Right renal pelvis (tissue), 4 donors: ENCODE measurements at regions not wholly inside any gene's neighbourhood (a gene's known extent, or its start where the extent isn't known, plus 50 kb on each side); places are given as distances from the start of the nearest gene placed in this dataset.

Source experiments
- DNase-seq, 4 donors: peaks; one replicate each; pipeline ENCODE4 v3.0.0-alpha.2; 2013; ENCODE audit warnings: low read depth in 4 of 4, low spot score in 3 of 4, missing footprints in 1 of 4

GRCh38 chr4:167290678-167291077 is 56.4 kb upstream of the SPOCK3 start:
- no peak for DNase-seq

DNA sequence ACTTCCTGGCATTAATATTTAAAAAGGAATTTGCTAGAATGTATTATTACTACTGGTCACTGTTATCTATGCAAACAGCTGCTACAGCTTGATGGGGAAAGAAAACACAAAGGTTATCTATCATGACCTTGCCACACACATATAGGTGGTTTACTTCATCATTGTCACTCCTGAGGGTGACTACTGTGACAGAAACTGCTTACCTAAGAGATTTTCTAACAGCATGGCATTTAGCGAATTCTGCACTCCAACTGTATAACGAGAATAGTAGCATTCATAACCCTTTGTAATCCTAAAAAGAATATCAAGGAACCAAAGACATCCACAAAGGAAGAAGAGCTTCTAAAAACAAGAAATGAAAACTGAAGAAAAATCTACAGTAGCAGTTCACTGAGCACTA is 74.6 kb upstream of the SPOCK3 start:
- DNase-seq: no peak

DNA sequence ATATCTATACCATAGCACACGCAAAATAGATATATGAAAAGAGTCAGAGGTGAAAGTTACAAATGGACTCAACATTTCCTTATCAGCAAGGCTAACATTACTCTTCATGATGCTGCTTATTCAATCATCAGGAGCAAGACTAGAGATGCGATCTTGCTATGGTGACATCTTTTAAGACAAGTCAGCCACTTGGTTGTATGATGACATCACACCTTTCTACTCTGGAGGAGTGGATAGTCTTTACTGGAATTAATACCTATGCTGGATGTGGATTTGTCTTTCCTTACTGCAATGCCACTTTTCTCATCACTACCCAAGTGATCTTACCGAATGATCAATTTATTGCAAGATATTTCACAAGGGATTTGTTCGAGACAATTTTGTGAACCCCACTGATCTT is 87.0 kb upstream of the SPOCK3 start:
- no peak for DNase-seq

DNA sequence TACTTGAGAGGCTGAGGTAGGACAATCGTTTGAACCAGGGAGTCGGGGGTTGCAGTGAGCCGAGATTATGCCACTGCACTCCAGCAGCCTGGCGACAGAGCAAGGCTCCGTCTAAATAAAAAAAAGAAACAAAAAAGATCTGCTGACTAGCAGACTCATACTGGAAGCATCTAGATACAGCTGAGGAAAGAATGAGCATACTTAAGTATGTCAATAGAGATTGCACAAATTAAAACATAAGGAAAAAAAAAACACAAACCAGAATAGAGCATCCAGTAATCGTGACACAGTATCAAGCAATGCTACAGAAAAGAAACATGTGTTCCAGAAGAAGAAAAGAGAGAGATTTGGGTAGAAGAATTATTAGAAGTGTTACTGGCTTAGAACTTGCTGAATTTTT is 105.5 kb upstream of the SPOCK3 start:
- DNase-seq: no peak

DNA sequence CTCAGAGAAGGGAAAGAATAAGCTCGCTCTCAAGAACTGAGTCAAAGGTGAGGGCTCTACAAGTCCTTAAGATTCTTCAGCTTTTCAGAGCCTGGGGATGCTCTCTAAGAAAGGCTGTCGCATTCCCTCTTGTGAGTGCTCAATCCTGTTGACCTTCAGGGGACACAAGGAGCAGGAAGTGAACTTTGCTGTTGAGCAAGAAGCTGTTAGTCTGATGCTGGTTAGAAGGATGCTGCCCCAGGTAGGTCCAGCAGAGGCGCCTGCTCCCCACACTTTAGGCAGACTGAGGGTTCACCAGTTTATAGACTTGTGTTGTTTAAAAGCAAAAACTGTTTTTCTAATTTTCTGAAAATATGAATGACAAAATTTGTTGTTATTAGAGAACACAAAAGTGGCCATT is 125.4 kb upstream of the SPOCK3 start:
- no peak for DNase-seq

DNA sequence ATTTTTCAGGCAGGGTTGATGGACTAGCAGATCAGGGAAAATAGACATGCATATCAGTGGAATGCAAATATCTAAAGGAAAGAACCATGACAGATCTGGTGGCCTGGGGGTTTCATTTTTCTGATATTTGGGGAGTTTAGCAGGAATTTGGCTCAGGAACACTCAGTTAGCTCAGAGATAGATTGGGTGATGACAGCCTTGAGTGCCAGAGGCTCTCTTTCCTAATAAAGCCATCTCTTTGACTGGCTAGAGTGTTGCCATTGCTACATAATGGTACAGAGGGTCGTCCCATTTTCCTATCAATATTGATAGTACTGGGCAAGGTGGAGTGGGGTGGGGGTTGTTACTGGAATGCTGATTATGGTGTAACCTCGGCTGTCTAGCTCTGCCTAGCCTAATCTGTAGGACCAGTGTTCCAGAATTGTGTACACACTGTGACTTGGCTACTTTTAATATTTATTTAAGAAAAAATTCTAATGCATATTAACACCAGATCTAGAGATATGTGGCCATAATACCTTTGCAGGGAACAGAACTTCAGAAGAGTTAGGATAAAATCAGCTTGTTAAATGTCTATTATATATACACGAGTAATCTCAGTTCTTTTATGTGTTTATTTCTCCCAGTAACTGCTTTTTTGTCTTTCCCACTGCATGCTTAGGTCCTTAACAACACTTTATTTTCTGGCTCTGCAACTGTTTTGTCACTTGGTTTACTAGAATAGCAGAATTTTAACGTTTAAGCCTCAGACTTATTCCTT is 145.0 kb upstream of the SPOCK3 start:
- DNase-seq: no peak

DNA sequence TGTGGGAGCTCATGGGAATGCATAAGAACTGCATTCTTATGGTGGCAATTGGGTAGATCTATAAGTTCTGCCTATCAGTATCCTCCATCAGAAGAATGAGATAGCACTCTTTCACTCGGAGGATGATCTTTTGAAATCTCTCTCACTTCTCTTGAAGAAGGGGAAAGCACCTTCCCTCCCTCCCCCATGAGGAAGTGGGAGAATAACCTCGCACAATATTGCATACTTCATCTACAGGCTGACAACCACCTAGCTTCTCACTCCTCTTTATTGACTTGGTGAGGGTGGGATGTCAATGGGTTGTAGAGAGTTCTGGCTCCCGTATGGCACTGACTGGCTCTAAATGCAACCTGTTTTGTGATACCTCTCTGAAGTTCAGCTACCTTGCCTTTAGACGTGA is 146.7 kb upstream of the SPOCK3 start:
- no peak for DNase-seq

DNA sequence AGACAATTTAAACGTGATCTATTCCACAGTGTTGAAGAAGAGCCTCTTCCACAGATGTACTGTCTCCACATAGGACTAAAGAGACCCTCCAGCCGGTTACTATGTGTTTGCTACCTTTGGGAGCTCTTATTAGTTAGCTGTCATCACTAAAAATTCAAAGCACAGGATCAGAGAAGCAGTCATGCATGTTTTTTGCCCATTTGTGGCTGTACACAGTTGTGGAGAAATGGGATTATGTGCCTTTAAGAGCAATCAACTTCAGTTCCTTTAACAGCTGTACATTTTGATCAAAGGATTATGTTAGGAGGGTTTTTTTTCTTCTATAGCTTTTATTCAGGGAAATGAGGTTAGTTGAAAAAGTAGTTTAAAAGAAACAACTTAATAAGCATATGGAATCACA is 149.0 kb upstream of the SPOCK3 start:
- DNase-seq: no peak

GRCh38 chr4:167397586-167397985 is 163.3 kb upstream of the SPOCK3 start:
- DNase-seq: no peak

DNA sequence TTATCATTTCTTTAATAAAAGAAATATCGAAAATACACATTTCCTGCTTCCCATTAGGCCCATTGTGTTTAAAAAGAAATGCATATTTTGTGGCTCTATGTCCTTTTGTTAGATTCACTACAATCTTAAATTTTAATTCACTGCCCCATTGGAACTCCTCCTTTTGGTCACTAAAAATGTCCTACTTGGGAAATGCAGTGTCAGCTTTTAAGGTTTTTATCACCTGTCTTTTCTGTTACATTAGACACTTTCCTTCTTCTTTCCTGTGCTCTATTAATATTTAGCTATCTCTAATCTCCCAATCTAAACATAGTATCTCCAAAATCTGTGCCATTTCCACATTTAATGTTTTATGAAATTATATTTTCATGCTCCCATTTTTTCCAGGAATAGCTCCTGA is 164.9 kb upstream of the SPOCK3 start:
- DNase-seq: no peak

- no peak for DNase-seq
Observed at GRCh38 chr4:167406181-167406580, 171.9 kb upstream of the SPOCK3 start.

DNA sequence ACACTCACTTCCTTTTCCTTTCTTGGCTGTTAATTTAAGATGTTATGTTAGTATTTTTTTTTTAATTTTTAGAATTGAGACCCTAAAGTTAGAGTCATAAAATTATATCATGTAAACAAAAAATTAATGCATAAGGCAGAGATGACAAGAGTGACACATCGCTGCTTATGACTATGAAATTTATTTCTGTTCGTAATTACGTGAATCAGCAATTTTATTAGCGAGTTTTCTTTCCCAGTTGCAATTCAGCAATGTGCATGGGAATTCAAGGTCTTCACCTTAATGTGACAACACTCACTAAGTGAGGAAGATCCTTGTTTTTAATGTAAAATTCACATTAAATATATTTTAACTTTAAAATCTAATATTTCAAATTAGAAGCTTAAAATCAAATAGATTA is 181.2 kb upstream of the SPOCK3 start:
- no peak for DNase-seq

DNA sequence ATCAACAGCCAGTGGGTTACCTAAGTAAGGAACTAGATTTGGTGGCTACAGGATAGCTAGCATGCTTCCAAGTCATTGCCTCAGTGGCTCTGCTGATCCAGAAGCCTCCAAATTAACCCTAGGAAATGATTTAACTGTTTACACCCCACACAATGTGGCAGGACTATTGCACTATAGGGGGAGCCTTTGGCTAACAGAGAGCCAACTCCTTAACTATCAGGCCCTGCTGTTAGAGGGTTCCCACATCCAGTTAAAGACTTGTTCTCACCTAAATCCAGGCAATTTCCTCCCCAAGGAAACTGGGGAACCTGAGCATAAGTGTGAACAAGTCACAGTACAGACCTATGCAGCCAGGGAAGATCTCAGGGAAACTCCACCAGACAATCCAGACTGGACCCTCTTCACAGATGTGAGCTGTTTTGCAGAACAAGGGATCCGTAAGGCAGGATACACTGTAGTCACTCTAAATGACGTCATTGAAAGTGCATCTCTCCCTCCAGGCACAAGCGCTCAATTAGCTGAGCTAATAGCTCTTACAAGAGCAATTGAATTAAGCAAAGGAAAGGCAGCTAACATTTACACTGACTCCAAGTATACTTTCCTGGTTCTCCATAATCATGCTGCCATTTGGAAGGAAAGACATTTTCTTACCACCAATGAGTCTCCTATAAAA is 185.3 kb upstream of the SPOCK3 start:
- no peak for DNase-seq

DNA sequence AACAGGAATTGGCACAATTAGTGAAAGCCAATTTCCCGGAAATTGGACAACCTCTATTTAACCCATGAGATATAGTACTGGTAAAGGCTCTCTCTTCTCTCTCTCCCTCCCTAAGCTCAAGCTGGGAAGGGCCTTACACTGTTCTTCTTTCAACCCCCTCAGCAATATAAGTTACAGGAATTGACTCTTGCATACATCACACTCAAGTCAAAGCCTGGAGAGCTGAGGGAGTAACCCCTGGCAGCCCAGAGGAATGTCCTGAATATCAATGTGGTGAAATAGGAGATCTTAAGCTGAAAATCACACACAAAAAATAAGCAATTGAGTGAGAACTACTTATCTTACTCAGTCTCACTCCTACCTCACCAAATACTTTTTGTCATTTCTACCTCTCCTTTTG is 186.9 kb upstream of the SPOCK3 start:
- DNase-seq: no peak

DNA sequence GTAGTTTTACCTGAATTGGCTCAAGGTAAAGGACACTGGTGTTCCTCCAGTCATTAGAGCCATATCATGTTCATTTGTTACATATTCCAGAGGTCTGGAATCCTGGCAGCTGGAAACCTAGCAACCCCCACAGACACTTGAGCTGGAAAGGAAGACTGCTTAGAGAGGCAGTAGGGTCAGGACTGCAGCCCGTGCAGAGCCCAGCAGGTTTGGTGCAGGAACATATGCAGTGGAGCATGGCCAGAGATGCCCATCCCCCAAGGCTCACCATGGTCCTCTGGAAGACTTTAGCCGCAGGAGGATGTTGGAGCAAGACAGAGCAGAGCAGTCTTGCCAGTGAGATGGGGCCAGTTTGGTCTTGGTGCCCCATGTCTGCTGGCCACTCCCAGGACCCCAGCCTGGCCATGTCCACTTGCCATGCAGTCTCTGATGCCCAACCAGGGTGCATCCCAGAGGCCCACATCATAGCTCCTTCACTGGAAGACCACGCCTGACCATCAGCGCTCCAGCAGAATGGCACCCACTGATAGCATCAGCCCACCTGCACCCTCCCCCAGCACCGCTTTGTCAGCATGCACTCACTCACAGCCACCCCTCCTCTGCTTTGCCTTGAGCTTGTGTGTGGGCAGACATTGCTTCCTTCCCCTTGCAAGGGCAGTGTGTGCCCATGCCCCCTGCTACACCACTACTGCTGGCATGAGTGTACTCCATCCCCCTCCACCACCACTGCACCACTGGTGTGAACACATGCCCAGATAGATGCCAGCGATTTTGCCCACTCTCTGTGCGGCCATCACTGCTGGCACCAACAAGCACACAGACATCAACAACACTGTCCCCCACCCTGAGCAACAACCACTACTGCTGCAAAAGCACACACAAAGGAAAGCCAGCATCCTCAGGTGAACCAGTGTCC is 190.3 kb upstream of the SPOCK3 start:
- peak in 1 of 4 donors; percentile 7 for DNase-seq

DNA sequence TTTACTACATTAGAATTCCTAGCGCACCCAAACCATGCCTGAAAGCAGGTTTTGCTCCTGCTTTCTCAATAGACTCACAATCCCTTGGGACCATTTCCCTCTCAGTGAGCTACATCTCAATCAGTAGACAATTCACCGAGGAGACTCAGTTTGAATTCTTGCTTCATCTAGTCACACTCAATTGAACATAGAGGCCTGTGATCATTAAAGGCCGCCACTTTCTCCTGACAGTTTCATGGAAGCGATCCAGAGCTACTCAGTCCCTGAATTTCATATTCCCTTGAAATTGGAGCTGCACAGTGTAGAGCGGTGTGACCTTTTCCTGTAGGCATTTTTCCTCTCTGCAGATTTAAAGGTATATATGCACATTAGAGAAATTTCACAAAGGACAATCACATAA is 193.9 kb upstream of the SPOCK3 start:
- peak in 1 of 4 donors; percentile 8 for DNase-seq

DNA sequence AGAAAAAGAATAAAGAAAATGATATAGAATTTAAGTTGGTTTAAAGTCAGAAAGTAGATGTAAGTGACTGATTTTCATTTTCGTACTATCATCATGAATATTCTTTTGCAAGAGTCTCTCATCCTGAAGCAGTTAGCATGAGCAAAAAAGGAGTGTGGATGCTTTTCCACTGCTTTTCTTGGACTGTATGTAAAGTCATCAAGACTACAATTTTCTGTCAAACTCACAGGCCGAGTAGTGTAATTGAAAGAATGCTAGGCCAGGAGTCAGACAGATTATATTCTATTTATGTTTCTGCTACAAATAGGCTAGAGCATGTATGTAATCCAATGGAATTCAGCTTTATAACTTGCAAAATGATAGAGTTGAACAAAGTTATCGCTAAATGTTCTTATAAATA is 197.1 kb upstream of the SPOCK3 start:
- DNase-seq: no peak

DNA sequence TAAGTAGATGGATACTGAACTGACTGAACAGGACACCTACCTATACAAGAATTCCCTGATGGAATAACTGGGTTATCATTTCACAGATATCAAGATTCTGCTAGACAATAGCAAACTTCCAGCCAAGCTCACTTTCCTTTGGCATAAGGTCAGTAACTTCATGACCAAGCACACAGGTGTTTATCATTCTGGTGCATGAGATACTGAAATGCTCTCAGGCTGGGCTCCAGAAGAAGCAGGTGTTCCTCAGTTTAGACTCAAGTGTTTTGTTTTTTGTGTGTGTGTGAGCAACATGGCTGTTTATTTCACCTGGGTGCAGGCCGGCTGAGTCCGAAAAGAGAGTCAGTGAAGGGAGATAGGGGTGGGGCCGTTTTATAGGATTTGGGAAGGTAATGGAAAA is 201.5 kb upstream of the SPOCK3 start:
- DNase-seq: no peak

DNA sequence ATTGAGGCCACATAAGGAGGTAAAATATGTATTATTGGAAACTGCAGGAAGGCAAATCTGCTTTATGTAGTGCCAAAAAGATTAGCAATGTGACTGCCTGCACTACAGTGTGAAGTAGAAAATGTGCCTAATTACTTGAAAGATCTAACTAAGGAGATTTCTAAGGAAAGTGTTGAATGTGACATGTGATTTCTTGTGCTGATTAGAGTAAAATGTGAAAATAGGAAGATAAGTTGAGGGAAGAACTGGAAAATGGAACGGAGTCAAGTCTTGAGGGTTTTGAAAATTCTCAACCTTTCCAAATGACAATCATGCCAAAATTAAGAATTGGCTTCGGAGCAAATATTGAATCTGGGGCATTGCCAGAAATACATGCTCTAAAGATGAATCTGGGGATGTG is 209.5 kb upstream of the SPOCK3 start:
- no peak for DNase-seq

GRCh38 chr4:167452922-167453430 is 218.7 kb upstream of the SPOCK3 start:
- DNase-seq: no peak

GRCh38 chr4:167456619-167457018 is 222.3 kb upstream of the SPOCK3 start:
- no peak for DNase-seq
